Activated CD4-positive, CD25-positive, alpha-beta regulatory T cell treated with anti-CD3 and anti-CD28 coated beads, Interleukin-2, amount 50 U/mL, for 16 hours (primary cell): ENCODE measurements at regions not wholly inside any gene's neighbourhood (a gene's known extent, or its start where the extent isn't known, plus 50 kb on each side); places are given as distances from the start of the nearest gene placed in this dataset.

Source experiments
- DNase-seq: peaks from one replicate; pipeline ENCODE4 v3.0.0-alpha.2; 2020; ENCODE audit warnings: low read depth, low spot score

- DNase-seq, result no peak
These were observed 367.7 kb upstream of the CAMK1G start for GRCh38 chr1:209215826-209216225.

- DNase-seq, result no peak
These were observed 365.4 kb upstream of the CAMK1G start for GRCh38 chr1:209218113-209218512.

GRCh38 chr1:209218981-209219380 is 364.5 kb upstream of the CAMK1G start:
- DNase-seq, result no peak

GRCh38 chr1:209219791-209220524 is 363.6 kb upstream of the CAMK1G start:
- no peak for DNase-seq

DNA sequence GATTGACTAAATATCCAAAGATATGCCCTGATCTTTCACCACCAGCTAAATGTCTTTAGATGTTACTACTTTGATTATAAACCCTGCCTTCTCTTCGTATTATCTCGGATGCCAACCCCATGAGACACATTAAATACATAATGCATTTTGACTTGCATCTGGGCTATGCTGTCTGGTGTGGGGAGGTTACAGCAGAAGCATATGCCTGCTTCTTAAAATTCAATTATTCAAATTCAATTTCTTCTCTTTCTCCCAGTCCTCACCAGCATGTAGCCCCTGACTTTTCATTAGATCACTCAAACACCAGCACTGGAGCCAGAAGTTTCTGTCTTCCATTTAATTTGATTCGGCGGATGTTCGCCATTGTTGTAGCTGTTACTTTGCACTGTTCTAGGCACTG is 360.7 kb upstream of the CAMK1G start:
- DNase-seq, result no peak

DNA sequence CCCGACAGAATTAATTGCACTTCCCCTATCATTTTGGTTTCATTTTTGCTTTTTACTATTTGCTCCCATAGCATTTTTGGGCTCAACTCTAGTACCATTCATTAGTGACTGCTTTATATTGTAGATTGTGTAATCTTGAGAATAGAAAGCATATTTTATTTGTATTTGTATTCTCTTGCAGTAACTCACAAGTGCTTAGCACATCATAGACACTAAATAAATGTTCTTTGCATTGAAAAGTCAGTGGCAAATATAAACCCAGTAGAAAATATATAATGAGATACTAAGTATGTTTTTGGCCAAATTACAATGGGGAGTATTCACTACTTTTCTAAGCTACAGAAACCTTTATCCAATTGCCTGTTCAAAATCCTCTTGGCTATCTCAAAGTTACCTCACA is 359.7 kb upstream of the CAMK1G start:
- DNase-seq, result no peak

DNA sequence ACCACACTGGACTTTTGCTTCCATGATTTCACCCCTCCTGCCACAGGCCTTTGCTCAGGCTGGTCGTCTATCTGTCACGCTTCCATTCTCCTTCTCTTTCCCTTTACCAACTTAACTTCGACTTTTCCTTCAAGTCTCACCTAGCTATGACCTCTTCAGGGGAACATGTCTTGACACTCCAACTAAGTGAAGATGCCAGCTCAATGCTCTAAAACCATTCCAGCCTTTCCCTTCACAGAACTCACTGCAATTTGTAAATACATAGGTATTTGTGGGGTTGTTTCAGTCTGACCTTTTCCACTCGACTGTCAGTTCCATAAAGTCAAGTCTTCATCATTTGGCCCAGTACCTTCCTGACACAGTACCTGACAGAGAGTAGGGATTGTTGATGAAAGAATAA is 358.6 kb upstream of the CAMK1G start:
- no peak for DNase-seq

DNA sequence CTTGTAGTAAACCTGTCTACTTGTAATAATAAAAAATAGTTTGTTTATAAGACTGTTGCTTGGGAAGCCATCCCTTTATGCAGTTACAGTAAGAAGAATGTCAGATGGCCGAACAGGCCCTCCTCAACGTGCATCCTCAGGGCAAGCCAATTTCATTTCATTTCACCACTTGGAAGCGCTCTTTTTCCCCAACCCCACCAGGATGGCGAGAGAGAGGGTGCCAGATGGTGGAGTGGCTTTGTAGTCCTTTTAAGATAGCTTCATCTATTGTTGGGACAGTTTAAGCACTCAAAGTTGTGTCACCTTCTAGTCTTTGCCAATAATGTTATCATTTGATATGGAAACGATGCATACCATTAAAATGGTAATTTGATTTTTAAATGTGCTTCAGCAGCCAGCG is 356.3 kb upstream of the CAMK1G start:
- no peak for DNase-seq

DNA sequence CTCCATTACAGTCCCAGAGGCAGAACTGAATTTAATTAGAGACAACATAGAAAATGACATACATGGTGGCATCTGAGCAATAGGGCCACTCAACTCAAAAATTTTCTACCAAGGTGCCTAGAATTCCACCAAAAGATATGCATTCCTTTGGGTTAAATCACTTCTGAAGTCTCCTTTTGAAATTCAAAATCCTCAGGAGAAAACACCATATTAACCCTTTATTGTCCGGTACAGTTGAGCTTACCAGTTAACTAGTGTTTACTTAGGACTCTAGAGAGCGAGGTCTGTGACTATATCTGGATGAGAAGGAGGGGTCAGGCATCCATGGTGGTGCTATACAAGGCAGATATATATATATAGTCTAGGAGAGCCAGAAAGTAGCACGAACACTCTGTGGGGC is 355.6 kb upstream of the CAMK1G start:
- DNase-seq, result no peak

- DNase-seq, result no peak
These were observed 353.9 kb upstream of the CAMK1G start for GRCh38 chr1:209229494-209230061.

DNA sequence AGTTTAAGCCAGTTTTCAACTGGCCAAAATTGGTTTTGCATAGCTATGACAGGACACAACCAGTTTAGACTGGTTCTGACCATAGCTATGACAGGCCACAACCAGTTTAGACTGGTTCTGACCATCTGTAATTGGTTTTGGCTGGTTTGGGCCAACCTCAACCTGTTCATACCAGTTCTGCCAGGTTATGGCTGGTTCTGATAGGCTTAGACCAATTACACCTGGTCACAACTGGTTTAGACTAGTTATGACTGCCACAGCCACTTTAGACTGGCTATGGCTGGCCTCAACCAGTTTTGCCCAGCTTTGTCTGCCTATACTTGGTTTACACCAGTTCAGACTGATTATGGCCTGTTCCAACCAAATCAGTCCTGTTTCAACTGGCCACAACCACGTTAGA is 353.2 kb upstream of the CAMK1G start:
- DNase-seq, result no peak

GRCh38 chr1:209231476-209232156 is 351.9 kb upstream of the CAMK1G start:
- DNase-seq, result no peak

- no peak for DNase-seq
These were observed 351.3 kb upstream of the CAMK1G start for GRCh38 chr1:209232197-209232596.

DNA sequence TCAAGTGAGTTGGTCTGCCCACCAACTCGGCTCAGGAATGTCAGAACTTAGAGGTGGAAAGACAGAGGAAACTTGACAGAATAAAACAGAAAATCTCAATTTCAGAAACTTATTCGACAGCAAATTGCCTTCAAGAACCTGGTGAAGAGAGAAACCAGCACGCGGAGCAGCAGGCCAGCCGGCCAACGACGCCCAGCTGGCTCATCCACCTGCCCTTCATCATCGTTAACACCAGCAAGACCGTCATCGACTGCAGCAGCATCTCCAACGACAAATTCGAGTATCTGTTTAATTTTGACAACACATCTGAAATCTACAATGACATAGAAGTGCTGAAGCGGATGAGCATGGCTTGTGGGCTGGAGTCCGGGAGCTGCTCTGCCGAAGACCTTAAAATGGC is 350.8 kb upstream of the CAMK1G start:
- DNase-seq, result no peak

DNA sequence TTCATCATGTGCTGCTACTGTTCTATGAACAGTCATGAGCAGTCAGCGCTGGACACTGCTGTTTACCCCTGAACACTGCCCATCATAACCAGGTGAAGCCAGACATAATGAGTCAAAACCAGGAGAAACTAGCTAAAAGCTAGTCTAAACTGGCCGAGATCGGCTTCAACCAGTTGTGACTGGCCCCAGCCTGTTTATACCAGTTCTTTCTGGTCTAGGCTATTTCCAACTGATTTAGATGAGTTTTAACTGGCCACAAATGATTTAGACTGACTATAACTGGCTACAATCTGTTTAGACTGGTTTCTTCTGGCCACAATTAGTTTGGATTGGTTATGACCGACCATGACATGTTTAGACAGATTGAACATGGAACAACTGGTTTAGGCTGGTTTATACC is 348.3 kb upstream of the CAMK1G start:
- DNase-seq, result no peak

DNA sequence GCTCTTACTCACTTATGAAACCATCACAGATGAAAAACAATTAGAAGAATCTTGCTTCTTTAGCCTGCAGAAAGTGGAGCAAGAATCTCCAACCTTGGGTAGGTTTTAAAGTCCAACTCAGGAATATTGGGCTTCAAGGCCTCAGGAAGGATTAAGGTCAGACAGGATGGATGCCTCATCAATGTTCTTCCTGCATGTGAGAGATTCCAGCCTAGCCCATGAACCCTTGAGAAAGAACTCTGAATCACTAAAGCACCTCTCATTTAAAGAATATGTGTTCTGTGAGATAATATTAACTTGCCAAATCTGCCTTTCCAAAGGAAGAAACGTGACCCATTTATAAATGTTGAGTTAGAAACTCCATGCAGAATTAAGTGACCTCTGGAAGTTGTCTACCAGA is 345.2 kb upstream of the CAMK1G start:
- no peak for DNase-seq

- no peak for DNase-seq
These were observed 343.2 kb upstream of the CAMK1G start for GRCh38 chr1:209240351-209240750.

GRCh38 chr1:209241487-209241886 is 342.0 kb upstream of the CAMK1G start:
- DNase-seq, result no peak

DNA sequence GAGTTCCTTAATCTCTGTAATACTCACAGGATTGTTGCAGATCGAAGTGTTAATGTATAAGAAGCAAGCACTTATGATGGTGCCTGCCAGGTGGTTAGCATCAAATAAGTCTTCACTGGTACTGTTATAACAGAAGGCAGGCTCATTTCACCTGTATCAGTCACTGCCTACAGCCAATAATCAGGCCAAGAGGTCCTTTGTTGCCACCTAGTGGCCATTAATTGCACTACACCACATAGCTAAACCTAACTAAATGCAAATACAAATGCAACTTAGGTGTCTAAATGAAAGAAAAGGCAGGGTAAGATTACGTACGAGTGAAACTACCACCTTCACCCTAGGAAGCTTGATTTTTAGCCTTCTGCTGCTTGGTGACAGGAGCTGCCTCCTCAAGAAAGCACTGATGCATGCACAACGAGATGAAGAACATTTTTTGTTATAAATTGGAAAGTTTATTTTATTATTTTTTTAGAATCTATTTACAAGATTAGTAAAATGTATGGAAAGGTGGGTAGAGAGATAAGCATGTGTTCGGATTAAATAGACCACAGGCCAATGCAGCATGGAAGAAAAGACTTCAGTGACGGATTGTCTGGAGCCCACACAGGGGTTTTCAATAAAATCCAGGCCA is 334.8 kb upstream of the CAMK1G start:
- no peak for DNase-seq

DNA sequence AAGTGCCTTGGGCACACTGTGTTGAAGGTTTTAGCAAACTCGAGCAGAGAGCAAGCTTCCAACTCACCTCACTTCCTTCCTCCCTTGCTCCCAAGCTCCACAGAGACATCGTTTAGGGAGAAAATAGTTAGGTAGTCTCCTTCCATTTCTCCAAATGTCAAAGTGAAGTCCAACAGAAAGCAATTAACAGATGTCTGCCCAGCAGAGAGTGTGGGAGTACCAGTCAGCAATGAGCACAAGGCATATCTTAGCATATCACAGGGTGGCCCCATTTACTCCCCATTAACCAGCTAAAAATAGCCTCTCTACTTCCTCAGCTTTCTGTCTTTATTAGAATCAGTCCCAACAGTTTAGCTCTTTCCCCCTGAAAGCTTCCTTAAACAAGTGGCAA is 334.2 kb upstream of the CAMK1G start:
- DNase-seq, result no peak

- no peak for DNase-seq
These were observed 333.6 kb upstream of the CAMK1G start for GRCh38 chr1:209249785-209250440.
